GM19467 (cell line): ENCODE measurements at regions not wholly inside any gene's neighbourhood (a gene's known extent, or its start where the extent isn't known, plus 50 kb on each side); places are given as distances from the start of the nearest gene placed in this dataset.

Experiments used
- ATAC-seq: cut with Tn5 transposase; IDR thresholded peaks from one replicate; pipeline ENCODE4 v1.9.1; 2021; ENCODE audit warnings: mild to moderate bottlenecking, moderate library complexity; ENCODE audit not compliant: unreplicated experiment

- no peak for ATAC-seq
Measured at GRCh38 chr17:65477600-65477999, 83.8 kb downstream of the AXIN2 start.

GRCh38 chr17:65474660-65475059, 86.8 kb downstream of the AXIN2 start:
- no peak for ATAC-seq

GRCh38 chr17:65473985-65474384, 87.5 kb downstream of the AXIN2 start:
- no peak for ATAC-seq

GRCh38 chr17:65473363-65473762, 88.1 kb downstream of the AXIN2 start:
- no peak for ATAC-seq

GRCh38 chr17:65472666-65473309, 88.7 kb downstream of the AXIN2 start:
- ATAC-seq, result no peak

- no peak for ATAC-seq
Measured at GRCh38 chr17:65470783-65471182, 90.7 kb downstream of the AXIN2 start.

- no peak for ATAC-seq
Measured at GRCh38 chr17:65468321-65468720, 93.1 kb downstream of the AXIN2 start.

- no peak for ATAC-seq
Measured at GRCh38 chr17:65467156-65467555, 94.3 kb downstream of the AXIN2 start.

GRCh38 chr17:65466547-65466946, 94.9 kb downstream of the AXIN2 start:
- ATAC-seq, result no peak

GRCh38 chr17:65463242-65463641, 98.2 kb downstream of the AXIN2 start:
- no peak for ATAC-seq

GRCh38 chr17:65459677-65460347, 101.6 kb downstream of the AXIN2 start:
- no peak for ATAC-seq

GRCh38 chr17:65457635-65458257, 103.7 kb downstream of the AXIN2 start:
- ATAC-seq, result no peak

GRCh38 chr17:65457183-65457582, 104.3 kb downstream of the AXIN2 start:
- no peak for ATAC-seq

GRCh38 chr17:65456368-65457151, 104.9 kb downstream of the AXIN2 start:
- ATAC-seq, result no peak

- no peak for ATAC-seq
Measured at GRCh38 chr17:65455972-65456343, 105.5 kb downstream of the AXIN2 start.

- no peak for ATAC-seq
Measured at GRCh38 chr17:65455154-65455971, 106.1 kb downstream of the AXIN2 start.

- no peak for ATAC-seq
Measured at GRCh38 chr17:65453204-65453931, 108.1 kb downstream of the AXIN2 start.

GRCh38 chr17:65449495-65449894, 112.0 kb downstream of the AXIN2 start:
- no peak for ATAC-seq

GRCh38 chr17:65447823-65448222, 113.6 kb downstream of the AXIN2 start:
- ATAC-seq, result no peak
